WTC11 (cell line): ENCODE measurements at regions not wholly inside any gene's neighbourhood (a gene's known extent, or its start where the extent isn't known, plus 50 kb on each side); places are given as distances from the start of the nearest gene placed in this dataset.

ENCODE experiments used
- ATAC-seq: fragments of 200-7000 bp; cut with Tn5 transposase; 2 replicates; pipeline ENCODE4 v1.10.0; 2021; ENCODE audit warnings: mild to moderate bottlenecking, moderate library complexity
- CTCF ChIA-PET: fragments of 300-600 bp; sonication (Branson Sonifier 250); formaldehyde crosslinking; loops from one replicate; lab custom pipeline; 2021; ENCODE audit warnings: antibody characterized with exemption; lab: Charles Lee
- POLR2A ChIA-PET: fragments of 350-600 bp; sonication (Branson Sonifier 250); formaldehyde crosslinking; loops from one replicate; lab custom pipeline; 2021; ENCODE audit warnings: antibody characterized with exemption; lab: Charles Lee
- DNase-seq: peaks from one replicate; pipeline ENCODE4 v3.0.0; 2021; ENCODE audit warnings: low spot score
- H3K27ac Mint-ChIP-seq: 2 replicates; pipeline ENCODE4 v1.8.0; 2021; ENCODE audit warnings: mixed read lengths
- H3K27me3 Mint-ChIP-seq: 2 replicates; pipeline ENCODE4 v1.8.0; 2021; ENCODE audit warnings: low read depth, mild to moderate bottlenecking, moderate library complexity, mixed read lengths
- H3K36me3 Mint-ChIP-seq: 2 replicates; pipeline ENCODE4 v1.8.0; 2021; ENCODE audit warnings: mixed read lengths
- H3K4me1 Mint-ChIP-seq: 2 replicates; pipeline ENCODE4 v1.8.0; 2022; ENCODE audit warnings: mixed read lengths
- H3K4me3 Mint-ChIP-seq: 2 replicates; pipeline ENCODE4 v1.8.0; 2021; ENCODE audit warnings: mild to moderate bottlenecking, moderate library complexity, mixed read lengths
- H3K9me3 Mint-ChIP-seq: 2 replicates; pipeline ENCODE4 v1.8.0; 2021; ENCODE audit warnings: mixed read lengths
- AFF4 ChIP-seq: sonication (generic); formaldehyde crosslinking; IDR thresholded peaks from 2 replicates; pipeline ENCODE4 v1.8.1; 2023; ENCODE audit warnings: mild to moderate bottlenecking, missing genetic modification reagents, borderline replicate concordance
- ATF2 ChIP-seq: sonication (generic); formaldehyde crosslinking; IDR thresholded peaks from 2 replicates; pipeline ENCODE4 v1.8.1; 2022; ENCODE audit warnings: low read depth, missing genetic modification reagents, borderline replicate concordance
- ATF3 ChIP-seq: sonication (generic); formaldehyde crosslinking; conservative IDR thresholded peaks from 2 replicates; pipeline ENCODE4 v1.8.1; 2022; ENCODE audit warnings: mild to moderate bottlenecking, missing genetic modification reagents
- CBFB ChIP-seq: sonication (generic); formaldehyde crosslinking; IDR thresholded peaks from 2 replicates; pipeline ENCODE4 v1.8.1; 2022; ENCODE audit warnings: mild to moderate bottlenecking, low read depth, missing genetic modification reagents
- FOXJ3 ChIP-seq: sonication (generic); formaldehyde crosslinking; IDR thresholded peaks from 2 replicates; pipeline ENCODE4 v1.9.0; 2021; ENCODE audit warnings: missing genetic modification reagents, mild to moderate bottlenecking, borderline replicate concordance
- FOXP1 ChIP-seq: sonication (generic); formaldehyde crosslinking; IDR thresholded peaks from 2 replicates; pipeline ENCODE4 v1.8.0; 2022; ENCODE audit warnings: missing genetic modification reagents, mild to moderate bottlenecking, moderate library complexity, borderline replicate concordance
- KAT7 ChIP-seq: sonication (generic); formaldehyde crosslinking; IDR thresholded peaks from 2 replicates; pipeline ENCODE4 v1.8.1; 2023; ENCODE audit warnings: missing genetic modification reagents, mild to moderate bottlenecking, borderline replicate concordance
- MLX ChIP-seq: sonication (generic); formaldehyde crosslinking; IDR thresholded peaks from 2 replicates; pipeline ENCODE4 v1.8.1; 2023; ENCODE audit warnings: mild to moderate bottlenecking, missing genetic modification reagents, moderate library complexity
- NFATC4 ChIP-seq: fragments of 250-450 bp; sonication (Bioruptor Pico); IDR thresholded peaks from 2 replicates; pipeline ENCODE4 v1.9.0; 2021; ENCODE audit warnings: mild to moderate bottlenecking
- NFE2L1 ChIP-seq: sonication (generic); formaldehyde crosslinking; IDR thresholded peaks from 2 replicates; pipeline ENCODE4 v1.8.1; 2023; ENCODE audit warnings: missing genetic modification reagents
- NR1H2 ChIP-seq: sonication (generic); formaldehyde crosslinking; IDR thresholded peaks from 2 replicates; pipeline ENCODE4 v1.9.0; 2021; ENCODE audit warnings: mild to moderate bottlenecking, moderate library complexity, missing genetic modification reagents
- NR2C2 ChIP-seq: sonication (generic); formaldehyde crosslinking; IDR thresholded peaks from 2 replicates; pipeline ENCODE4 v1.8.0; 2022; ENCODE audit warnings: mild to moderate bottlenecking, missing genetic modification reagents
- SMAD4 ChIP-seq: sonication (generic); formaldehyde crosslinking; IDR thresholded peaks from 2 replicates; pipeline ENCODE4 v1.8.0; 2022; ENCODE audit warnings: mild to moderate bottlenecking, missing genetic modification reagents
- SOX15 ChIP-seq: fragments of 250-450 bp; sonication (Bioruptor Pico); IDR thresholded peaks from 2 replicates; pipeline ENCODE4 v1.9.0; 2021; ENCODE audit warnings: mild to moderate bottlenecking
- TEAD1 ChIP-seq: sonication (generic); formaldehyde crosslinking; IDR thresholded peaks from 2 replicates; pipeline ENCODE4 v1.8.0; 2022; ENCODE audit warnings: mild to moderate bottlenecking, missing genetic modification reagents
- TEAD4 ChIP-seq: sonication (generic); formaldehyde crosslinking; IDR thresholded peaks from 2 replicates; pipeline ENCODE4 v1.8.0; 2022; ENCODE audit warnings: mild to moderate bottlenecking, missing genetic modification reagents
- ZNF263 ChIP-seq: sonication (generic); formaldehyde crosslinking; IDR thresholded peaks from 2 replicates; pipeline ENCODE4 v1.8.1; 2022; ENCODE audit warnings: low read depth, mild to moderate bottlenecking, moderate library complexity, missing genetic modification reagents
- ZNF317 ChIP-seq: sonication (generic); formaldehyde crosslinking; IDR thresholded peaks from 2 replicates; pipeline ENCODE4 v1.8.1; 2023; ENCODE audit warnings: low read depth, mild to moderate bottlenecking, moderate library complexity, missing genetic modification reagents, borderline replicate concordance
- ZNF512 ChIP-seq: sonication (generic); formaldehyde crosslinking; IDR thresholded peaks from 2 replicates; pipeline ENCODE4 v1.8.1; 2022; ENCODE audit warnings: missing genetic modification reagents, borderline replicate concordance

- Mint-ChIP-seq H3K27ac (no peak overlapping the region), H3K36me3 (no peaks in the 10 kb centered on the region), H3K4me3 (no peak overlapping the region), H3K4me1 (peaks cover 22% of the 10 kb centered on the region), H3K27me3 (no peaks in the 10 kb centered on the region), H3K9me3 (peaks cover 6% of the 10 kb centered on the region)
- TF ChIP-seq ZNF263 (CRISPR knock-in tag) (no peak), ATF2 (no peak), KAT7 (CRISPR knock-in tag) (no peak), FOXP1 (no peak), ATF3 (CRISPR knock-in tag) (no peak), TEAD4 (no peak), NFE2L1 (CRISPR knock-in tag) (no peak), ZNF512 (CRISPR knock-in tag) (no peak), CBFB (CRISPR knock-in tag) (no peak), TEAD1 (no peak), NFATC4 (CRISPR knock-in tag) (no peak), FOXJ3 (CRISPR knock-in tag) (no peak), NR2C2 (CRISPR knock-in tag) (no peak), NR1H2 (CRISPR knock-in tag) (no peak), AFF4 (no peak), SOX15 (no peak), ZNF317 (CRISPR knock-in tag) (no peak), SMAD4 (CRISPR knock-in tag) (no peak), MLX (no peak)
- POLR2A ChIA-PET, result no interaction called here
- DNase-seq (no peak), ATAC-seq (no peak)
- CTCF ChIA-PET, result interaction anchor here (1.0 to 1.2 kb wide), 2 partner anchors 233 to 235 kb away, joined by 3 to 5 read pairs; no protein-coding TSS in a partner anchor
Observed at GRCh38 chr2:11068079-11068741, 87.1 kb upstream of the SLC66A3 start.
